ENCODE measurements at regions not wholly inside any gene's neighbourhood (a gene's known extent, or its start where the extent isn't known, plus 50 kb on each side); places are given as distances from the start of the nearest gene placed in this dataset.

GRCh38 chr15:96416934-96417759 is 86.6 kb downstream of the NR2F2 start:
- Histone ChIP-seq H3K4me1 (replicated peaks in 1 of 2; ENCODE audit: control insufficient read depth in 2 of 2, insufficient read depth in 2 of 2, low read length in 2 of 2) (peaks cover 10 to 15% of the 10 kb centered on the region in 2 experiments; a peak in 4 of 5 replicates), H3K9me1 (ENCODE audit: control insufficient read depth, insufficient read depth, low read length) (no peaks in the 10 kb centered on the region), H3K4me2 (ENCODE audit: insufficient read depth, low read length) (no peak overlapping the region; the same call in none of the 2 replicates), H3K27me3 (ENCODE audit: control insufficient read depth in 2 of 2, insufficient read depth in 2 of 2, low read length in 2 of 2) (peaks cover 14 to 29% of the 10 kb centered on the region in 2 experiments; a peak in 4 of 5 replicates), H3K9me3 (replicated peaks; ENCODE audit: control insufficient read depth, insufficient read depth, low read depth, low read length) (no peaks in the 10 kb centered on the region), H3K36me3 (ENCODE audit: control insufficient read depth, insufficient read depth, low read length) (no peaks in the 10 kb centered on the region), H4K20me1 (replicated peaks; ENCODE audit: control insufficient read depth, insufficient read depth, low read length) (no peaks in the 10 kb centered on the region), H3K9ac (ENCODE audit: insufficient read depth in 1 of 2, low read depth in 2 of 2, low read length in 2 of 2) (peak overlapping the region in 1 of 2 experiments; percentile 42; a peak in 1 of 4 replicates), H3K79me2 (ENCODE audit: control insufficient read depth, insufficient read depth, low read length) (no peaks in the 10 kb centered on the region), H2AFZ (ENCODE audit: low read depth, low read length) (peak overlapping the region; percentile 58; the same call in 1 of the 2 replicates), H3K4me3 (peak overlapping the region; percentile 14; the same call in 1 of the 2 replicates), H3K27ac (ENCODE audit: extremely low read depth, low read depth, low read length) (no peak overlapping the region)
- WGBS (ENCODE audit: insufficient coverage, low coverage, missing lambda C conversion rate), result 23% methylated on average over 40 of the region's 51 CpGs
- in situ Hi-C loops (cut with MboI) (no loop called here), intact Hi-C loops (cut with micrococcal nuclease) (no loop called here)
- TF ChIP-seq GTF2A2 (tag; IDR thresholded peaks at IDR 0.05) (no peak), PKNOX1 (IDR thresholded peaks at IDR 0.05) (peak; percentile 77)
- ChIA-PET CTCF (ENCODE audit: low intra/inter-chr PET ratio) (no interaction called here), POLR2A (no interaction called here)
- no peak for FAIRE-seq
- peak in 1 of 4 experiments; percentile 25 for DNase-seq (ENCODE audit: extremely low read depth in 1 of 4, low spot score in 3 of 4)
- peak; percentile 56 for ATAC-seq
- no TSS peak for BruUV-seq (replicated peaks)

- Histone ChIP-seq H3K9ac (ENCODE audit: insufficient read depth in 1 of 2, low read depth in 2 of 2, low read length in 2 of 2) (no peak overlapping the region), H3K27me3 (ENCODE audit: control insufficient read depth in 2 of 2, insufficient read depth in 2 of 2, low read length in 2 of 2) (peaks cover 14 to 29% of the 10 kb centered on the region in 2 experiments; a peak in 4 of 5 replicates), H3K36me3 (ENCODE audit: control insufficient read depth, insufficient read depth, low read length) (no peaks in the 10 kb centered on the region), H3K4me2 (ENCODE audit: insufficient read depth, low read length) (no peak overlapping the region), H2AFZ (ENCODE audit: low read depth, low read length) (no peak overlapping the region), H3K9me1 (ENCODE audit: control insufficient read depth, insufficient read depth, low read length) (no peaks in the 10 kb centered on the region), H3K4me3 (no peak overlapping the region), H3K27ac (ENCODE audit: extremely low read depth, low read depth, low read length) (no peak overlapping the region), H3K9me3 (replicated peaks; ENCODE audit: control insufficient read depth, insufficient read depth, low read depth, low read length) (no peaks in the 10 kb centered on the region), H4K20me1 (replicated peaks; ENCODE audit: control insufficient read depth, insufficient read depth, low read length) (no peaks in the 10 kb centered on the region), H3K4me1 (replicated peaks in 1 of 2; ENCODE audit: control insufficient read depth in 2 of 2, insufficient read depth in 2 of 2, low read length in 2 of 2) (peaks cover 15% of the 10 kb centered on the region in 2 experiments; a peak in 4 of 5 replicates), H3K79me2 (ENCODE audit: control insufficient read depth, insufficient read depth, low read length) (no peaks in the 10 kb centered on the region)
- DNase-seq (ENCODE audit: extremely low read depth in 1 of 4, low spot score in 3 of 4) (no peak), FAIRE-seq (no peak), ATAC-seq (no peak)
- WGBS (ENCODE audit: insufficient coverage, low coverage, missing lambda C conversion rate), result 19% methylated on average over 13 of the region's 14 CpGs
- in situ Hi-C loops (cut with MboI), result no loop called here
- CTCF ChIA-PET (ENCODE audit: low intra/inter-chr PET ratio), result no interaction called here
- intact Hi-C loops (cut with micrococcal nuclease), result no loop called here
- no TSS peak for BruUV-seq (replicated peaks)
- POLR2A ChIA-PET, result no interaction called here
- TF ChIP-seq THRB (CRISPR knock-in tag; conservative IDR thresholded peaks at IDR 0.05) (no peak), ZNF740 (CRISPR knock-in tag; IDR thresholded peaks at IDR 0.05) (no peak), ZNF740 (tag; IDR thresholded peaks at IDR 0.05) (no peak), CBX8 (IDR thresholded peaks at IDR 0.05; ENCODE audit: borderline replicate concordance, extremely low read depth, low read depth, low read length, poor library complexity, severe bottlenecking) (peak; percentile 31), CTCF (IDR thresholded peaks at IDR 0.05 in 2 of 3, conservative IDR thresholded peaks at IDR 0.05 in 1 of 3; ENCODE audit: insufficient read depth in 2 of 3, low read depth in 1 of 3, low read length in 3 of 3) (no peak), ETV5 (CRISPR knock-in tag; IDR thresholded peaks at IDR 0.05; ENCODE audit: low read depth) (no peak)
These were observed 87.2 kb downstream of the NR2F2 start for GRCh38 chr15:96417760-96418130.

Measured in K562 (cell line).